NCI-H345 treated with DMSO at 0.1 percent for 48 hours (cell line): ENCODE measurements at regions not wholly inside any gene's neighbourhood (a gene's known extent, or its start where the extent isn't known, plus 50 kb on each side); places are given as distances from the start of the nearest gene placed in this dataset.
"Not testable (repeated sequence)": the region's sequence is repeated elsewhere in the genome, so short reads cannot be mapped to it uniquely, and the experiment has no call there.

Experiments used
- DNase-seq: peaks from one replicate; lab custom pipeline; 2025; ENCODE audit not compliant: unreplicated experiment; lab: John Stamatoyannopoulos, UW

- no peak for DNase-seq
Measured at GRCh38 chr18:22503803-22504202, 86.1 kb upstream of the CTAGE1 start.

DNA sequence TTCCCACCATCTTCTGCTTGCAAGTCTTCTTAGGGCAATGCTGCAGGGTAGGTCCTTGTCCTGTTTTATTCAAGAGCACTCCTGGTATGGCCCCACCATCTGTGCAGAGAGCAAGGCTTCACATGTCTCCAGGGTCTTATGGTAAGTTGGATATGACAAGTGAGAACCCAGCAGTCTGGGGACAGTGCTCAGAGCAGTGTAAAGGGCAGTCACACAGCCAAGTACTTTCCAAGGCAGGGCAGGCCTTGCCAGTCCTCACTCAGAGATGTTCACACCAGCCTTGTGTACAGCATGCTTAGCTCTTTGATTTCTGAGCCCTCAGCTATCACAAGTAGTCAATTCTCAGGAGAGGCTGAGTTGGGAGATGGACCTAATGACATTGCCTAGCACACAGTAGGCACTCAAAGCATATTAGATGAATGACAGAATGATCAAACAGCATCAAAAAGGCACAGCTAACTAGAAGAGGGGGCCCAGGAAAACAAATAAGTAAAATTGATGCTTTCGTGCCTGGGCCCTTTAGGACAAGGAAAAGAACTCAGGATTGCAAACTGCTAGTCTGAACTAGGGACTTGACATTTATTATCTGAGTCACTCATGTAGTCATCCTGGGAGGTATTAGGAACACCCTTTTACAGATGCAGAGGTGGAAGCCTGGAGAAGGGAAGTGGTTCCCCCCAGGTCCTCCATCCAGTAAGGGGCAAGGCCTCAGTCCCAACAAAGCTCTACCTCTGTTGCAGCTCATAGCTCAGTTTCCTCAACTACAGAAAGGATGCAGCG, 86.7 kb upstream of the CTAGE1 start:
- no peak for DNase-seq

DNA sequence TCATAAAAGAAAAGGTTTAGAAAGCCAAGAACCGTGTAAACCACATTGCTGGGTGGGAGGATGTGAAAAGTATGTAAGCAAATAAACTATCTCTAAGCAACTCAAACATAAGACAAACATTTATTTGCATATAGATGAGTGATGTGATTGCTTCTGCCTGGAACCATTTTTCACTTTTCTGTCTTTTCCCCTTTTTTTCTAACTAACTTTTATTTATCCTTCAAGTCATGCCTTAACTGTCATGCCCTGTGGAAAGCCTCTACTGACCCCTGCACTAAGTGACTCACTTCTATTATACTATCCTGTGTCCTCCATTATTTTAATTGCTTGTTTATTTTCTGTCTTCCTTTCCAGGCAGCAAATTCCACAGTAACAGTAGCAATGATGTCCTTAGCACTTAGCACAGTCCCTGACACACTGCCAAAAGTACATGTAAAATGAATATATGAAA, 87.5 kb upstream of the CTAGE1 start:
- no peak for DNase-seq

DNA sequence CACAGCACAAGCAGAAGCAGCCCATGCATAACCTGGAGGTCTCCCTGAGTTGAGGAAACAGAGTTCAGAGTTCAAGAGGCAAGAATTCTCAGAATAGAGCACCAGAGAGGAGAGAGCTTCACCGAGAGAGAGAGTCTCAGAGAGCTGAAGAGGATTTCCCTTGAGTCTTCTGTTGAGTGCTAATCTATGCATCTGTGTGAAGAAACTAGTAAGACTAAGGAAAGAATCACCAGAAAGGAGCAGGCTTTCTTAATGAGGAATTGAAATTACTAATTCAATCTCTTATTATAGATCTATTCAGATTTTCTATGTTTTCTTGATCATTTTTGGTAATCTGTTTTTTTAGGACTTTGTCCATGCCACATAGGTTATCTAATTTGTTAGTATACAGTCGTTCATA, 89.3 kb upstream of the CTAGE1 start:
- DNase-seq = no peak

- DNase-seq = no peak
Measured at GRCh38 chr18:22509423-22509822, 91.7 kb upstream of the CTAGE1 start.

- DNase-seq = no peak
Measured at GRCh38 chr18:22510697-22511096, 93.0 kb upstream of the CTAGE1 start.

- DNase-seq = no peak
Measured at GRCh38 chr18:22513721-22514481, 96.2 kb upstream of the CTAGE1 start.

DNA sequence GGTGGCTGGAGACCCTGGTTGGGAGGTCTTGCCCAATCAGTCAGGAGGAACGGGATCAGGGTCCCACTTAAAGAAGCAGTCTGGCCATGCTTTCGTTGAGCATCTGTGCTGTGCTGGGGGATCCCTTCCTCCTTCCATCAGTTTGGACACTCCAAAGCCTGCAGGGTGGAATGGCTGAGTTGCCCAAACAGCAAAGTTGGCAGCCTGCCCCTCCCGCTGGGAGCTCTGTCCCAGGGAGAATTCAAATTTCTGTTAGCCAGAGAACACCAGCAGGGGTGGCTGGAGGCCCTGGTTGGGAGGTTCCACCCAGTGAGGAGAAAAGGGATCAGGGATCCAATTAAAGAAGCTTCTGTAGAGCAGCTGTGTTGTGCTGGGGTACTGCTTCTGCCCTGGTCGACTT, 96.9 kb upstream of the CTAGE1 start:
- no peak for DNase-seq

DNA sequence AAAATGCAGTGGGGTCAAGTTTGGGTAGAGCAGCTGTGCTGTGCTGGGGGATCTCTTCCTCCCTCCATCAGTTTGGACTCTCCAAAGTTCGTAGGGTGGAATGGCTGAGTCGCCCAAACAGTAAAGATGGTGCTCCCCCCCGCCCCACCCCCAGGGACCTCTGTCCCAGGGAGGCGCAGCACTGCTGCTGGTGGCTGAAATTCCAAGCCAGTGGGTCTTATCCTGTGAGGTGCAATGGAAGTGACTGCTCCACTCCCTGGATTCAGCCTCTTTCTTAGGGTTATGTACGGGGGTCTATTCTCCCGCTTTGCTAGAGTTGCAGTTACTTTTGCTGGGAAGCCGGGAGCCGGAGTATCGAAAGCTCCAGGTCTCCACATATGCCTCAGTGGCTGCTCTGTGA, 97.5 kb upstream of the CTAGE1 start:
- DNase-seq = no peak

DNA sequence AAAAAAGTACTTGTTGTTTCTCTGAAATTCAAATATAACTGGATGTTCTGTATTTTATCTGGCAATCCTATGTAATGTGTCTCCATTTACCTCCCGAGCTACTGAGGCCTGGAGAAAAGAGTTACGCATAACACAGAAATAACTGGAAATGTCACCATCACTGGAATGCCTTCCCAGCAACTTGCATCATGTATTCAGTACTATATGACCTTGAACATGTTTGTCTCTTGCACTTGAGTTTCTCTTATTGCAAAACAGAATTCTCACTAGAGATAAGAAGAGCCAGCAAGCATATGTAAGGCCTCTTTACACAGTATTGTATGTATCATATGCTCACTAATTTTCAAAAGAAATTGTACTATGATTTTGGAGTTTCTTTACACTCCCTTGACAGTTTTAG, 99.6 kb upstream of the CTAGE1 start:
- DNase-seq = no peak

DNA sequence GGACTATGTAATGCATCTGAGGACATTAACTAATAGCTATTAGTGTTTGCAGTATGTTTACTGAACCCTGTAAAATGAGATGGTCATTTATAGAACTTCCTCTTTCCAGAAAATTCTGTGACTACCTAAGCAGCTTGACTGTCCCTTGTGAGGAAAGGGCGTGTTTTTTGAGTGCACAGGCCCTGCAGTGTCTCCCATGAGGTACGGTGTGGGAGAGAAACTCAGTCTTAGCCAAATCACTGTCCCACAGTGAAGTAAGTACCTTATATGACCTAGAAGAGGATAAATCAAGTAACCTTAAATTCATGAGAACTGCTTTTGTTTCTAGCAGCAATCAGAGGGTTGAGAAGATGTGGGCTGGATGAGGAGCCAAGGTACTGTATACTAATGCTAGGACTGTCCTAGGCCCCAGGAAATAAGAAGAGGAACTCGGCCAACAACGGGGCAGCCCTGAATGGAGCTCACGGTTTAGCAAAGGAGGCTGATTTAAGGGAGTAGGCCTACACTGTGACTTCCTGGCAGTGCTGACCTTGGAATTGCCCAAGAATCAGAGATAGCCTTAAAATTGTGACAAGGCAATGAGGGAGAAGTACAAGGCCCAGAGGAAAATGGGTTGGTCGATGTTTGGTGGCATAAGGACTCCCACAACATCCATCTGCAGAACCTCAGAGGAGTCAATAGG, 103.5 kb upstream of the CTAGE1 start:
- no peak for DNase-seq

GRCh38 chr18:22523481-22523880, 105.8 kb upstream of the CTAGE1 start:
- no peak for DNase-seq

- DNase-seq = no peak
Measured at GRCh38 chr18:22524783-22525182, 107.1 kb upstream of the CTAGE1 start.

- DNase-seq = no peak
Measured at GRCh38 chr18:22525313-22525712, 107.6 kb upstream of the CTAGE1 start.

- no peak for DNase-seq
Measured at GRCh38 chr18:22525883-22526282, 108.2 kb upstream of the CTAGE1 start.

GRCh38 chr18:22528291-22528690, 110.6 kb upstream of the CTAGE1 start:
- DNase-seq = no peak

DNA sequence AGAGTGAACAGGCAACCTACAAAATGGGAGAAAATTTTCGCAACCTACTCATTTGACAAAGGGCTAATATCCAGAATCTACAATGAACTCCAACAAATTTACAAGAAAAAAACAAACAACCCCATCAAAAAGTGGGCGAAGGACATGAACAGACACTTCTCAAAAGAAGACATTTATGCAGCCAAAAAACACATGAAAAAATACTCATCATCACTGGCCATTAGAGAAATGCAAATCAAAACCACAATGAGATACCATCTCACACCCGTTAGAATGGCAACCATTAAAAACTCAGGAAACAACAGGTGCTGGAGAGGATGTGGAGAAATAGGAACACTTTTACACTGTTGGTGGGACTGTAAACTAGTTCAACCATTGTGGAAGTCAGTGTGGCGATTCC, 117.0 kb upstream of the CTAGE1 start:
- DNase-seq = not testable (repeated sequence)

DNA sequence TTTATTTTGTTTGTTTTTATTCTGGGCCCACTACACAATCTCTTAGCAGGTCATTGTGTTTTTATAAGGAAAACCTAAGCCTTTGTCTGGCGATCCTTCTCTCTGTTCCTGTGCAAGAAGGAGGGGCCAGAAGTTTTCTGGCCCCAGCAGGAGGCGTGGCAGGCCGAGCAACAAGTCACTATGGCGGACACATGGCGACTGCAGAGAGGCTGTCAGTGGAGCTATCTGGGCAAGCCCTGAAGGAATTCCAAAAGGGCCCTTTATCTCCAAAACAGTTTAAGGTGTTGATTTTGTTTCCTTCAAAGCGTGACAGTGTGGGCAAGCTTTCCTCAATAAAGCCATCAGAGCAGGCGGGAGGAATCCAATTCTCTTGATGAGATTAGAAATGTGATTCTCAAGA, 118.8 kb upstream of the CTAGE1 start:
- no peak for DNase-seq

DNA sequence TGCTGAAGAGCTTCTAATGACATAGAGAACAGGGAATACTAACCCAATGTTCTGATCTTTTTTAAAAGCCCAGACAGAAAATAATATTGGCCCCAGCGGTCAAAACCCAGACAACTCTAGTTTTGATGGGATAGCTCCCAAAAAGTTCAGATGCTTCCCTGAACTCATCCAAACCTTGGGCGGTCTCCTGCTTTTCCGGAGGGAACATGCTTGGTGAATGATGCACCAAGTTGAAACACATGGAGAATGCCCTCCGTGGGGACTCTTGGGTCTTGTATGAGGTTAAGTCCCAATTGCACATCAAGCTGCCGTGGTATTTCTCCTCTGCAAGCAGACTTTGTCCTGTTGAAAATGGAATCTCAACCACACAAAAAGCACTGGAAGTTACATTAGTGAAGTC, 120.7 kb upstream of the CTAGE1 start:
- DNase-seq = no peak

DNA sequence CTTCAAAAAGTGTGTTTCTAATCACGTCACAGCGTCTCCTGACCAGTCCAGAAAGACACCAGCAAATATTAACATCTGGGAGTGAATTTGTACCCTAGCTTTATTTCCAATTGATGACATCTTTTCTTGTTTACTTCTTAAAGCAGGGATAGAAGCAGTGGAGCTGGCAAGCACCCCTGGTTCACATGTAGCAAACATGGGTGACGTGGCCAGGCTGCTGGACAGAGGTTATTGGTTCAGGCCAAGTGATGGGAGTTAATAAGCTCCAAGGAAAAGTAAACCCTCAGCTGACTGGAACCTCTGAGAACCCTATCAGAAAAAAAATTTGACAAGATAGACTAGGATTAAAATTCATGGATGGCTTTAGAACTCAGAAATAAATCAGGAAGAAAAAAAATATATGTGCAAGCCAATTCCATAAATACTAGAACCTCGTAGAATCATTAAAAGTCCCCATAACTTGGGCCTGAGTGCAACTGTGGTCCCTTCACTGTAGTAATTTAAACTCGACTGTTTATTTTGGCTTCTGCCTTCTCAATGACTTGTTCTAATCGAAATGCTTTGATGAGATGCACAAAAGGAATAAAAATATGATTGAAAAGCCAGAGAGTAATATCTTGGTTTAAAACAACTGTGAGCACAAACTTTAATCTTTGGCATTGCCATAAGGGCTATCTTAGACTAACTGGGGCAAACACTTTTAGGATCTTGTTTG, 121.5 kb upstream of the CTAGE1 start:
- DNase-seq = no peak

- DNase-seq = no peak
Measured at GRCh38 chr18:22541232-22541631, 123.5 kb upstream of the CTAGE1 start.
